ENCODE measurements at regions not wholly inside any gene's neighbourhood (a gene's known extent, or its start where the extent isn't known, plus 50 kb on each side); places are given as distances from the start of the nearest gene placed in this dataset.

DNA sequence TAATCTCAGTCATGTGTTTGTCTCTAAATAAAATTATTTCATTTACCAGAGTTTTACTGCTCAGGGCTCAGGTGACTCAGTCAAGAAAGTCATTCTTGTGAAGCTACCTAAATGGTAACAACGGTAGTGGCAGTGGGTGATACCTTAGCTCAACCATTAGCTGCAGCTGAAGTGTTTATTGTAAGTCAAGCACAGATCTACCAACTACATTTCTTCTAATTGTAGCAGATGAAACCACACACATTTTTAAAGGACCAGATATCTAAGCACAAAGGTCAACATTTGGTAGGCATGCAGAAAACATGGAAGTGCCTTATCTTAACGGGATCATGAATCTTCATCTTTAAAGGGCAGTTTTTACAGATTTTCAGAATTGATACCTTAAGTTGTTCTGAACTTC lies 79.1 kb downstream of the FAT4 start:
- TF ChIP-seq, protein P1, sequence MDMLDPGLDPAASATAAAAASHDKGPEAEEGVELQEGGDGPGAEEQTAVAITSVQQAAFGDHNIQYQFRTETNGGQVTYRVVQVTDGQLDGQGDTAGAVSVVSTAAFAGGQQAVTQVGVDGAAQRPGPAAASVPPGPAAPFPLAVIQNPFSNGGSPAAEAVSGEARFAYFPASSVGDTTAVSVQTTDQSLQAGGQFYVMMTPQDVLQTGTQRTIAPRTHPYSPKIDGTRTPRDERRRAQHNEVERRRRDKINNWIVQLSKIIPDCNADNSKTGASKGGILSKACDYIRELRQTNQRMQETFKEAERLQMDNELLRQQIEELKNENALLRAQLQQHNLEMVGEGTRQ (CRISPR knock-in tag; IDR thresholded peaks at IDR 0.05): no peak
- TF ChIP-seq, protein P2, sequence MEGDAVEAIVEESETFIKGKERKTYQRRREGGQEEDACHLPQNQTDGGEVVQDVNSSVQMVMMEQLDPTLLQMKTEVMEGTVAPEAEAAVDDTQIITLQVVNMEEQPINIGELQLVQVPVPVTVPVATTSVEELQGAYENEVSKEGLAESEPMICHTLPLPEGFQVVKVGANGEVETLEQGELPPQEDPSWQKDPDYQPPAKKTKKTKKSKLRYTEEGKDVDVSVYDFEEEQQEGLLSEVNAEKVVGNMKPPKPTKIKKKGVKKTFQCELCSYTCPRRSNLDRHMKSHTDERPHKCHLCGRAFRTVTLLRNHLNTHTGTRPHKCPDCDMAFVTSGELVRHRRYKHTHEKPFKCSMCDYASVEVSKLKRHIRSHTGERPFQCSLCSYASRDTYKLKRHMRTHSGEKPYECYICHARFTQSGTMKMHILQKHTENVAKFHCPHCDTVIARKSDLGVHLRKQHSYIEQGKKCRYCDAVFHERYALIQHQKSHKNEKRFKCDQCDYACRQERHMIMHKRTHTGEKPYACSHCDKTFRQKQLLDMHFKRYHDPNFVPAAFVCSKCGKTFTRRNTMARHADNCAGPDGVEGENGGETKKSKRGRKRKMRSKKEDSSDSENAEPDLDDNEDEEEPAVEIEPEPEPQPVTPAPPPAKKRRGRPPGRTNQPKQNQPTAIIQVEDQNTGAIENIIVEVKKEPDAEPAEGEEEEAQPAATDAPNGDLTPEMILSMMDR (IDR thresholded peaks at IDR 0.05): no peak
- TF ChIP-seq, protein P3, sequence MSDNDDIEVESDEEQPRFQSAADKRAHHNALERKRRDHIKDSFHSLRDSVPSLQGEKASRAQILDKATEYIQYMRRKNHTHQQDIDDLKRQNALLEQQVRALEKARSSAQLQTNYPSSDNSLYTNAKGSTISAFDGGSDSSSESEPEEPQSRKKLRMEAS (CRISPR knock-in tag; IDR thresholded peaks at IDR 0.05): no peak
- TF ChIP-seq SP1 (CRISPR knock-in tag; conservative IDR thresholded peaks at IDR 0.05) (no peak), JUN (CRISPR knock-in tag; IDR thresholded peaks at IDR 0.05) (no peak), NR2C2 (CRISPR knock-in tag; IDR thresholded peaks at IDR 0.05) (no peak), ELF4 (CRISPR knock-in tag; IDR thresholded peaks at IDR 0.05; ENCODE audit: low read depth) (no peak)
- TF ChIP-seq, protein P4, sequence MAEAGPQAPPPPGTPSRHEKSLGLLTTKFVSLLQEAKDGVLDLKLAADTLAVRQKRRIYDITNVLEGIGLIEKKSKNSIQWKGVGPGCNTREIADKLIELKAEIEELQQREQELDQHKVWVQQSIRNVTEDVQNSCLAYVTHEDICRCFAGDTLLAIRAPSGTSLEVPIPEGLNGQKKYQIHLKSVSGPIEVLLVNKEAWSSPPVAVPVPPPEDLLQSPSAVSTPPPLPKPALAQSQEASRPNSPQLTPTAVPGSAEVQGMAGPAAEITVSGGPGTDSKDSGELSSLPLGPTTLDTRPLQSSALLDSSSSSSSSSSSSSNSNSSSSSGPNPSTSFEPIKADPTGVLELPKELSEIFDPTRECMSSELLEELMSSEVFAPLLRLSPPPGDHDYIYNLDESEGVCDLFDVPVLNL (CRISPR knock-in tag; IDR thresholded peaks at IDR 0.05; ENCODE audit: borderline replicate concordance, low read depth): no peak
